Muscle layer of duodenum (tissue), 2 donors: ENCODE measurements at regions not wholly inside any gene's neighbourhood (a gene's known extent, or its start where the extent isn't known, plus 50 kb on each side); places are given as distances from the start of the nearest gene placed in this dataset.

Experiments
- H3K27ac ChIP-seq: one replicate; pipeline ENCODE4 v1.7.0; 2013; ENCODE audit warnings: mild to moderate bottlenecking, low read length
- H3K27me3 ChIP-seq: one replicate; pipeline ENCODE4 v1.7.0; 2013; ENCODE audit warnings: low read depth, mild to moderate bottlenecking, control low read depth, low read length
- H3K36me3 ChIP-seq, 2 donors: one replicate each; pipeline ENCODE4 v1.7.0; 2013; ENCODE audit warnings: low read length in 2 of 2, control low read depth in 1 of 2, mild to moderate bottlenecking in 1 of 2; ENCODE audit not compliant: insufficient read depth in 2 of 2, control insufficient read depth in 1 of 2
- H3K4me1 ChIP-seq, 2 donors: one replicate each; pipeline ENCODE4 v1.7.0; 2013; ENCODE audit warnings: low read length in 2 of 2, mild to moderate bottlenecking in 2 of 2, control low read depth in 1 of 2, moderate library complexity in 1 of 2; ENCODE audit not compliant: insufficient read depth in 2 of 2, control insufficient read depth in 1 of 2
- H3K4me3 ChIP-seq, 2 donors: one replicate each; pipeline ENCODE4 v1.7.0; 2013; ENCODE audit warnings: low read length in 2 of 2, low read depth in 1 of 2, mild to moderate bottlenecking in 1 of 2
- H3K9me3 ChIP-seq, 2 donors: one replicate each; pipeline ENCODE4 v1.7.0; 2013; ENCODE audit warnings: low read length in 2 of 2, control low read depth in 1 of 2, mild to moderate bottlenecking in 1 of 2; ENCODE audit not compliant: control insufficient read depth in 1 of 2
- donor health status: healthy.

GRCh38 chrX:39150621-39151020 lies 349.4 kb downstream of the MID1IP1 start:
- Histone ChIP-seq H3K9me3 (no peaks in the 10 kb centered on the region), H3K4me3 (no peak overlapping the region), H3K27ac (no peak overlapping the region), H3K27me3 (no peaks in the 10 kb centered on the region), H3K4me1 (peaks cover 0 to 5% of the 10 kb centered on the region in 2 donors), H3K36me3 (no peaks in the 10 kb centered on the region)

- peaks cover 0 to 7% of the 10 kb centered on the region in 2 donors for H3K4me1 ChIP-seq
- H3K9me3 ChIP-seq: no peaks in the 10 kb centered on the region
- no peak overlapping the region for H3K27ac ChIP-seq
- H3K4me3 ChIP-seq: no peak overlapping the region
- no peaks in the 10 kb centered on the region for H3K27me3 ChIP-seq
- H3K36me3 ChIP-seq: no peaks in the 10 kb centered on the region
Observed at GRCh38 chrX:39152106-39152649, 350.9 kb downstream of the MID1IP1 start.

DNA sequence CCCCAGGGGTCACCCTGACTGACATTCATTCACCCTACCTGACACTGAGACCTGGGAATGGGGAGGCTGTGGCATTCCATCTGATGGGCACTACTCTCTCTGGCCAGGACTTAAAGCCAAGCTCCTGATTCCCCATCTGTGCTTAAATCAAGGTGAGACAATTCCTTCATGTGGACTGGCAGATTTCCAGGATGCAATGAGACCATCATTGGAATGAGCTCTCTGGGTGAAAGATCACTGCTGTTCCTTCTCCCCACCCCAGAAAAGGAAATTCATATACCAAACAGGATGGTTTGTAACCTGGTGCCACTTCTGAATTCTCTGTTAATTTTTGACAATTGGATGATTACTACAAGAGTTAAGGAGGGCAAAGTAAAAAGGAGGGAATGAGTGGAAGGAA lies 354.8 kb downstream of the MID1IP1 start:
- H3K27ac ChIP-seq: no peak overlapping the region
- no peaks in the 10 kb centered on the region for H3K27me3 ChIP-seq
- H3K9me3 ChIP-seq: no peaks in the 10 kb centered on the region
- H3K4me1 ChIP-seq: peaks cover 0 to 8% of the 10 kb centered on the region in 2 donors
- no peaks in the 10 kb centered on the region for H3K36me3 ChIP-seq
- no peak overlapping the region for H3K4me3 ChIP-seq

DNA sequence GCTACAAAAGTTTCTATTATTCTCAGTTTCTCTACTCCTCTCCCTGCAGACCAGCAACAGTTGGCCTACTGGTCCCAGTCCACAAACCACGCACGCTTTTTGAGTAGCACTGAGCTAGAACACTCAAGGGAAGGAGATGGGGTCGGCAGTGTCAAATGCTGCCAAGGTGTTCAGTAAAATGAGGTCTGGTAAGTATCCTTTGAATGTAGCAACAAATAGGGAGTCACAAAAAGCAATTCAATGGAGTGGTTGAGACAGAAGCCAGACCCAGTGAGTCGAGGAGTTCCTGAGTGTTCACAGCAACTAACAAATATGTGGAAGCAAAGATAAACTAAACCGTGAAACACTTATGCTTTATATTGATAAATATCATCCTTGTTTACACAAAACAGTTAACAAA lies 355.7 kb downstream of the MID1IP1 start:
- no peaks in the 10 kb centered on the region for H3K9me3 ChIP-seq
- H3K36me3 ChIP-seq: no peaks in the 10 kb centered on the region
- H3K4me1 ChIP-seq: peaks cover 0 to 8% of the 10 kb centered on the region in 2 donors
- H3K27ac ChIP-seq: no peak overlapping the region
- no peak overlapping the region for H3K4me3 ChIP-seq
- no peaks in the 10 kb centered on the region for H3K27me3 ChIP-seq

DNA sequence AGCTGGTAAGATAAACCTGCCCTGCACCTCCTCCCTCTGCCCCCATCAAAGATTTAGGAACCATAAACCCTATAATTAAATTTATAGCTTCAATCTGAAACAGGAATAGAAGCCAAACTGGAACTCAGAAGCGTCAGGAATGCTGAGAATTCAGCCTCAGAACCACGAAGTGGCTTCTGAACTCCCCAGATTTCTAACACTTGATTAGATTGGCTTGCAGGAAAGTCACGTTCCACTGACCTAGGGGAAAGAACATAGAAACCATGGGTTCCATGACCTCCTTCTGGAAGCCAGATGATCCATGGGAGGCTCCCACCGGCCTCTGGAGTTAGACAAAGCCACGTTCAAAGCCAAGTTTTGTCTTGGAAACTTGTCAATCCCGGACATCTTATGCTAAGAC lies 356.5 kb downstream of the MID1IP1 start:
- Histone ChIP-seq H3K4me1 (peaks cover 0 to 8% of the 10 kb centered on the region in 2 donors), H3K9me3 (no peaks in the 10 kb centered on the region), H3K36me3 (no peaks in the 10 kb centered on the region), H3K27me3 (no peaks in the 10 kb centered on the region), H3K4me3 (no peak overlapping the region), H3K27ac (no peak overlapping the region)

DNA sequence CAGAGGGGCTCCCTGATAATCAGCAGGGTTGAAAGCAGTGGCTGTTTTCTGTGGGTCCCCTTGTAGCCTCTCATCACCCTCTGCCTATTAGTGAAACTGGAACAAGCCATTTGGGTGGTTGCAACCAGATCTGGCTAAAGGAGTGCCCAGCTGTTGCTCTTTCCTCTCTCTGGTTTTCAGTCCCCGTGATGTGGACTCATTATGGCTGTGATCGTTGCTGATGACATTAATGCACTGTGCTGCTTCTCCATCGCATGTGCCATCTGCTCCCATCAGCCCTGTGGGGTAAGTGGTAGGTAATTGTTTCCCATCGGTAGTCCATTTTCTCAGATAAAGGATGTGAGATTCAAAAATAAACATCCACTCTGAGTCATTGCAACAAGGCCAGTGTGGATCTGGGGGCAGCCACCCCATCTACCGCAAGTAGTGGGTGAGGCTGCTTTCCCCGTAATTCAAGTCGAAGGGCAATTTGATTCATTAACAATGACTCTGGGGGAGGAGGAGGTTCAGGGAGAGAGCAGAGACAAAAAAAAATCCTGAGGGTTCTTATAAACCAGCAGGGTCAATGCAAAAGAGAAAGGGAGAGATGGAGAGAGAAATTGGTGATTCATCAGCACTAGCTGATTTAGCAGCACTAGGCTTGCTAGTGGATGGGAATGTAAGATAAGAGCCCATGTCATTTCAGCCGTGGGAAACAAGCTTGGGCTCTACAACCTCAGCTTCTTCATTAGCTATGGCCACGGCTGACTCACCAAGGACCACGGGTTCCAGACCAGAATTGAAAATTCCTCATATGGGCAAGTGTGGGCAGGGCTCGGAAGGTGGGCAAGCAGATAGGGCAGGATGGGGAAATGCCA lies 357.8 kb downstream of the MID1IP1 start:
- peaks cover 0 to 8% of the 10 kb centered on the region in 2 donors for H3K4me1 ChIP-seq
- no peaks in the 10 kb centered on the region for H3K36me3 ChIP-seq
- H3K27me3 ChIP-seq: no peaks in the 10 kb centered on the region
- H3K9me3 ChIP-seq: no peaks in the 10 kb centered on the region
- H3K27ac ChIP-seq: no peak overlapping the region
- H3K4me3 ChIP-seq: no peak overlapping the region

DNA sequence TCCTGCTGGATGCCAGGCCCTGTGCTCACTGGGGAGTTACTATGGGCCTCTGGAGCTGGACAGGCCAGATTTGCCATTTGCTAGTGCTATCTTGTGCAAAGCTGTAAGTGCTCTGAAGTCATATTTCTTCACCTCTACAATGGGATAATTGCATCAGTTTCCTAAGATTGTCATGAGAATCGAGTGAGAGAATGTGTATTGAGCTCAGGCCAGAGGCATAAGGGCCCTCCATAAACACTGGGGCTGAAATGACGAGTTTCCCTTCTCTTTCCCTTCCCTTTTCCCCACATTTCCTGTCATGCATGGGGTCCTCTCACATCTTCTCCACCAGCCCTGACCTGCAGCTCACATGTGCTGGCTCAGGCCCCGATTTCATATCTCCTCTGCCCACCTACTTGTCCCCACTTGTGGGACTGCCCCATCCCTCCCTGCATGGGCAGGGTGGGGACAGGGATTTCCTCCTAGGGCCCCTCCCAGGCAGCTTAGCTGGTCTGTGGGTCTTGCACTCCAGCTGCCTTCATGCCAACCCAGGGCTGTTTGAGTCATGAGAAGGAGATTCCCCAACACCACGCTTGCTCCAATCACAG lies 358.8 kb downstream of the MID1IP1 start:
- Histone ChIP-seq H3K27me3 (no peaks in the 10 kb centered on the region), H3K36me3 (no peaks in the 10 kb centered on the region), H3K4me1 (peaks cover 0 to 8% of the 10 kb centered on the region in 2 donors), H3K9me3 (no peaks in the 10 kb centered on the region), H3K27ac (no peak overlapping the region), H3K4me3 (no peak overlapping the region)

GRCh38 chrX:39161611-39162255 lies 360.5 kb downstream of the MID1IP1 start:
- Histone ChIP-seq H3K27ac (no peak overlapping the region), H3K4me3 (no peak overlapping the region), H3K27me3 (no peaks in the 10 kb centered on the region), H3K36me3 (no peaks in the 10 kb centered on the region), H3K9me3 (no peaks in the 10 kb centered on the region), H3K4me1 (peaks cover 0 to 8% of the 10 kb centered on the region in 2 donors)

GRCh38 chrX:39162322-39162735 lies 361.1 kb downstream of the MID1IP1 start:
- H3K27me3 ChIP-seq: no peaks in the 10 kb centered on the region
- H3K4me3 ChIP-seq: no peak overlapping the region

DNA sequence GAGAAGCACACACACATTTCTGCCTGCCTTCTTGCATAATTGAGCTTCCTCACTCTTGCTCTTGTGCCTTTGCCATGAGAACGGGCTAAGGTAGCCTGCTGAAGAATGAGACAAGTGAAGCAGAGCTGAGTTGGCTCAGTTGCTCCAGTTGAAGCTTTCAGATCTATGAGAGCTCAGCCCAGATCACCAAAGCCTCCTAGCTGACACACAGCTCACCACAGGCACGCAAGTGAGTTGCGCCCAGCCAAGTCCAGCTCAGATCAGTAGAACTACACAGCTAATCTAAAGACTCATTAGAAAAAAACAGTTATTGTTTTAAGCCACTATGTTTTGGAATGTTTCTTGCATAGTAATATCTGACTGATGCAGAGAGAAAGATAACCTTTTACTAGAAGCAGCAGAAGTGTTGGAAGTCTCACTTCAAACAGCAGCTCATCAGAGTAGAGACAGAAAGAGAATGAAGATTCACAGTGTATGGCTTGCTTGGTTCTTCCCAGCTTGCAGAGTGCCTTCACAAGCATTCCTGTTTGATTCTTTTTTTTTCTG lies 362.4 kb downstream of the MID1IP1 start:
- H3K27me3 ChIP-seq: no peaks in the 10 kb centered on the region
- no peaks in the 10 kb centered on the region for H3K36me3 ChIP-seq
- H3K4me3 ChIP-seq: no peak overlapping the region
- no peak overlapping the region for H3K27ac ChIP-seq
- H3K9me3 ChIP-seq: no peaks in the 10 kb centered on the region
- peaks cover 0 to 3% of the 10 kb centered on the region in 2 donors for H3K4me1 ChIP-seq

More at GRCh38 chrX:39162322-39162735, 361.1 kb downstream of the MID1IP1 start:
- Histone ChIP-seq H3K36me3 (no peaks in the 10 kb centered on the region), H3K27ac (no peak overlapping the region), H3K4me1 (peaks cover 0 to 5% of the 10 kb centered on the region in 2 donors), H3K9me3 (no peaks in the 10 kb centered on the region)

DNA sequence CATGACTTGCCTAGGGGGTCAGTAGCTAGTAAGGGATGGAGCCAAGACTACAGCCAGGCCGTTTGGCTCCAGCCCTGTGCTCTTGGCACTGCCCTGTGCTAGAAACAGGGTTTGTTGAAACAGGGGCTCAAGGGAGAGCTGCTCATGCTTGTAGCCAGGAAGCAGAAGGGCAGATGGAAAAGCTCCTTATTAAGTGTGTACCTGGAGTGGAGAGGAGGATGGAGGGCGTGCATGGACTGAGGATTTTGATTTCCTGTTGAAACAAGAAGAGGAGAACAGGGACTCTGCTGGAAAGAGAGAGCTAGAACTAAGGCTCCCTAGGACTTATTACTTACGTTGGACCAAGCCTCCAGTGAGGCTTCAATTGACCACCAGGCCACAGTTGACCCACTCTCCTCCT lies 363.0 kb downstream of the MID1IP1 start:
- peaks cover 0 to 3% of the 10 kb centered on the region in 2 donors for H3K4me1 ChIP-seq
- no peaks in the 10 kb centered on the region for H3K9me3 ChIP-seq
- no peaks in the 10 kb centered on the region for H3K36me3 ChIP-seq
- H3K4me3 ChIP-seq: no peak overlapping the region
- H3K27me3 ChIP-seq: no peaks in the 10 kb centered on the region
- H3K27ac ChIP-seq: no peak overlapping the region
